Transverse colon (tissue), 4 donors: ENCODE measurements at regions not wholly inside any gene's neighbourhood (a gene's known extent, or its start where the extent isn't known, plus 50 kb on each side); places are given as distances from the start of the nearest gene placed in this dataset.

Source experiments
- CTCF ChIP-seq, 5 experiments: fragments of 200-600 bp in 3 of 5; fragments of 450-650 bp in 2 of 5; sonication (generic) in 3 of 5; IDR thresholded peaks; 1 replicate in 2 of 5; 2 replicates in 3 of 5; pipeline ENCODE4 v1.5.1; 2016 to 2017; ENCODE audit warnings: antibody characterized with exemption in 5 of 5, inconsistent platforms in 3 of 5, mild to moderate bottlenecking in 2 of 5, moderate library complexity in 1 of 5
- EP300 ChIP-seq: sonication (generic); formaldehyde crosslinking; IDR thresholded peaks from one replicate; pipeline ENCODE4 v1.6.1; 2017; ENCODE audit warnings: antibody characterized with exemption, low read depth
- POLR2AphosphoS5 ChIP-seq, 3 donors: sonication (generic); formaldehyde crosslinking; IDR thresholded peaks; one replicate each; pipeline ENCODE4 v1.6.1; 2016; ENCODE audit warnings: antibody characterized with exemption in 3 of 3

GRCh38 chr1:30125821-30126170, 597.6 kb downstream of the MATN1 start:
- TF ChIP-seq EP300 = no peak
- no peak for TF ChIP-seq CTCF (IDR thresholded peaks at IDR 0.05)
- no peak for TF ChIP-seq POLR2AphosphoS5 (IDR thresholded peaks at IDR 0.05)
